IMR-90 (cell line): ENCODE measurements at regions not wholly inside any gene's neighbourhood (a gene's known extent, or its start where the extent isn't known, plus 50 kb on each side); places are given as distances from the start of the nearest gene placed in this dataset.

Experiments used
- CTCF ChIP-seq: conservative IDR thresholded peaks from 2 replicates; pipeline ENCODE4 v1.5.1; 2012; ENCODE audit warnings: mild to moderate bottlenecking, low read depth, low read length, improper control_type of control experiment
- MAZ ChIP-seq: IDR thresholded peaks from 2 replicates; pipeline ENCODE4 v1.6.1; 2012; ENCODE audit warnings: low read depth, mild to moderate bottlenecking, low read length, improper control_type of control experiment, moderate library complexity, borderline replicate concordance
- MXI1 ChIP-seq: IDR thresholded peaks from 2 replicates; pipeline ENCODE4 v1.6.1; 2012; ENCODE audit warnings: low read depth, mild to moderate bottlenecking, low read length, moderate library complexity, borderline replicate concordance
- NFE2L2 ChIP-seq: fragments of 150-350 bp; IDR thresholded peaks from 2 replicates; pipeline ENCODE4 v1.6.1; 2016; ENCODE audit warnings: low read depth, mild to moderate bottlenecking, low read length
- RAD21 ChIP-seq: IDR thresholded peaks from 2 replicates; pipeline ENCODE4 v1.6.1; 2012; ENCODE audit warnings: low read length, improper control_type of control experiment

GRCh38 chr18:29780816-29781215 is 1261.7 kb downstream of the DSC3 start:
- TF ChIP-seq CTCF (no peak), MXI1 (no peak), MAZ (no peak), NFE2L2 (no peak), RAD21 (no peak)
